Glutamatergic neuron (in vitro differentiated cells): ENCODE measurements at regions not wholly inside any gene's neighbourhood (a gene's known extent, or its start where the extent isn't known, plus 50 kb on each side); places are given as distances from the start of the nearest gene placed in this dataset.
"Not testable (repeated sequence)": the region's sequence is repeated elsewhere in the genome, so short reads cannot be mapped to it uniquely, and the experiment has no call there.

Source experiments
- DNase-seq: peaks from one replicate; pipeline ENCODE4 v3.0.0; 2022
- H3K27ac Mint-ChIP-seq: one replicate; pipeline ENCODE4 v1.8.0; 2020; ENCODE audit warnings: mild to moderate bottlenecking, mixed read lengths, inconsistent platforms; ENCODE audit not compliant: unreplicated experiment
- H3K27me3 Mint-ChIP-seq: one replicate; pipeline ENCODE4 v1.8.0; 2020; ENCODE audit warnings: mild to moderate bottlenecking, moderate library complexity, mixed read lengths, inconsistent platforms; ENCODE audit not compliant: unreplicated experiment
- H3K36me3 Mint-ChIP-seq: one replicate; pipeline ENCODE4 v1.8.0; 2020; ENCODE audit warnings: mild to moderate bottlenecking, mixed read lengths, inconsistent platforms; ENCODE audit not compliant: unreplicated experiment
- H3K4me1 Mint-ChIP-seq: one replicate; pipeline ENCODE4 v1.8.0; 2020; ENCODE audit warnings: mild to moderate bottlenecking, low read depth, mixed read lengths, inconsistent platforms; ENCODE audit not compliant: unreplicated experiment
- H3K4me3 Mint-ChIP-seq: one replicate; pipeline ENCODE4 v1.8.0; 2020; ENCODE audit warnings: mild to moderate bottlenecking, mixed read lengths, inconsistent platforms; ENCODE audit not compliant: unreplicated experiment
- H3K9me3 Mint-ChIP-seq: one replicate; pipeline ENCODE4 v1.8.0; 2020; ENCODE audit warnings: mild to moderate bottlenecking, moderate library complexity, mixed read lengths, inconsistent platforms; ENCODE audit not compliant: unreplicated experiment
- CTCF ChIP-seq: fragments of 200-600 bp; sonication (generic); IDR thresholded peaks from one replicate; pipeline ENCODE4 v1.5.0; 2021; ENCODE audit not compliant: partially characterized antibody, unreplicated experiment

GRCh38 chr13:24995225-24995804 lies 100.6 kb upstream of the PABPC3 start:
- H3K4me3 Mint-ChIP-seq, result no peak overlapping the region
- peak; percentile 79 for TF ChIP-seq CTCF
- H3K27ac Mint-ChIP-seq, result no peak overlapping the region
- H3K27me3 Mint-ChIP-seq, result peaks cover 2% of the 10 kb centered on the region
- peaks cover 4% of the 10 kb centered on the region for H3K4me1 Mint-ChIP-seq
- DNase-seq, result peak; percentile 56
- no peaks in the 10 kb centered on the region for H3K36me3 Mint-ChIP-seq
- peaks cover 2% of the 10 kb centered on the region for H3K9me3 Mint-ChIP-seq

GRCh38 chr13:24997367-24997967 lies 98.5 kb upstream of the PABPC3 start:
- no peaks in the 10 kb centered on the region for H3K36me3 Mint-ChIP-seq
- H3K27me3 Mint-ChIP-seq, result peaks cover 2% of the 10 kb centered on the region
- DNase-seq, result no peak
- no peak overlapping the region for H3K27ac Mint-ChIP-seq
- H3K9me3 Mint-ChIP-seq, result peaks cover 1% of the 10 kb centered on the region
- TF ChIP-seq CTCF, result peak; percentile 82
- H3K4me1 Mint-ChIP-seq, result peaks cover 4% of the 10 kb centered on the region
- no peak overlapping the region for H3K4me3 Mint-ChIP-seq

DNA sequence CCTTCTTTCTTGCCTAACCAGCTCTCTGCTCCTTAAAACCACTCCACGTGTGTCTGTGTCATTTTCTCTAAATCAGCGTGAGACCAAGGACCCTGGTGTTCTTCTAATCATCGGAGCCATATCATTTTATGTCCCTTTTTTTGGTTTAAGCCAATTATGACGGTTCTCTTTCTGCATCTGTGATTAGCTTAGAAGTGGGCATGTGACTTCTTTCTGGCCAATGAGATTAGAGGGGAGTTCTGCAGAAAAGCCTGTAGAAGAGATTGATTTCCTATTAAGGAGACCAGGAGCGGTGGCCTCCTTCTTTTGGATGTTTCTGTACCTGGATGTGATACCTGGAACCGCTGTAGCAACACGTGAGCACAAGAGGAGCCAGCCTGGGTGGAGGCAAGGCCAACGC lies 97.5 kb upstream of the PABPC3 start:
- Mint-ChIP-seq H3K4me1 (peaks cover 4% of the 10 kb centered on the region), H3K27me3 (peaks cover 2% of the 10 kb centered on the region), H3K9me3 (peaks cover 1% of the 10 kb centered on the region), H3K36me3 (no peaks in the 10 kb centered on the region), H3K27ac (no peak overlapping the region), H3K4me3 (no peak overlapping the region)
- no peak for TF ChIP-seq CTCF
- DNase-seq, result no peak

- TF ChIP-seq CTCF, result no peak
- H3K27ac Mint-ChIP-seq, result no peak overlapping the region
- peaks cover 2% of the 10 kb centered on the region for H3K27me3 Mint-ChIP-seq
- DNase-seq, result no peak
- no peak overlapping the region for H3K4me3 Mint-ChIP-seq
- peaks cover 4% of the 10 kb centered on the region for H3K4me1 Mint-ChIP-seq
- peaks cover 1% of the 10 kb centered on the region for H3K9me3 Mint-ChIP-seq
- H3K36me3 Mint-ChIP-seq, result no peaks in the 10 kb centered on the region
These were observed 94.3 kb upstream of the PABPC3 start for GRCh38 chr13:25001476-25002206.

- H3K36me3 Mint-ChIP-seq, H3K9me3 Mint-ChIP-seq, H3K4me3 Mint-ChIP-seq, DNase-seq, H3K4me1 Mint-ChIP-seq, H3K27ac Mint-ChIP-seq, H3K27me3 Mint-ChIP-seq: not testable (repeated sequence)
These were observed 93.6 kb upstream of the PABPC3 start for GRCh38 chr13:25002311-25002710.

DNA sequence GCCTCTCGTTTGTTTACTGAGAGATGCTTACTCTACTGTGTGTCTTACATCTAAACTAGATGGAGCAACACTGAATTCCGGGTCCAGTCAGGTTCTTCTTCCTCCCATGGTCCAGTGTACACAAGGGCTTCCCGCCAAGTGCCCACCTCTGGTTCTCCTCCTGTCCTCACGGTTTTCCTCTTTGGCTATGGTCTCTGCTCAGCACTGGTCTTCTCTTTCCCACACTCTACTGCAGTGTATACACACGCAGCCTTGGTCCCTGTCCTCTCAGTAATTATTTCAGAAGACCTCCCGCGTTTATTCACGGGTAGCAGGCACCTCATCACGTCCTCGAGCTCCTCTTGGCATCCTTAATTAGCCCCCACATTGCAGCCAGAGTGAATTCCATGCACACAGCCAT lies 91.4 kb upstream of the PABPC3 start:
- not testable (repeated sequence) for H3K27ac Mint-ChIP-seq, H3K9me3 Mint-ChIP-seq, H3K36me3 Mint-ChIP-seq, H3K27me3 Mint-ChIP-seq, H3K4me1 Mint-ChIP-seq, DNase-seq, H3K4me3 Mint-ChIP-seq

- not testable (repeated sequence) for H3K4me1 Mint-ChIP-seq
These were observed 90.9 kb upstream of the PABPC3 start for GRCh38 chr13:25005050-25005497.

DNA sequence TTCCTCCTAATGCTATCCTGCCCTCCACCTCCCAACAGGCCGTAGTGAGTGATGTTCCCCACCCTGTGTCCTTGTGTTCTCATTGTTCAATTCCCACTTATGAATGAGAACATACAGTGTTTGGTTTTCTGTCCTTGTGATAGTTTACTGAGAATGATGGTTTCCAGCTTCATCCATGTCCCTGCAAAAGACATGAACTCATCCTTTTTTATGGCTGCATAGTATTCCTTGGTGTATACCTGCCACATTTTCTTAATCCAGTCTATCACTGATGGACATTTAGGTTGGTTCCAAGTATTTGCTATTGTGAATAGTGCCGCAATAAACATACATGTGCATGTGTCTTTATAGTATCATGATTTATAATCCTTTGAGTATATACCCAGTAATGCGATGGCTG lies 88.5 kb upstream of the PABPC3 start:
- H3K4me3 Mint-ChIP-seq, H3K27ac Mint-ChIP-seq: not testable (repeated sequence)

More at GRCh38 chr13:25005050-25005497, 90.9 kb upstream of the PABPC3 start:
- not testable (repeated sequence) for H3K36me3 Mint-ChIP-seq, H3K27me3 Mint-ChIP-seq, DNase-seq, H3K27ac Mint-ChIP-seq, H3K9me3 Mint-ChIP-seq
- peak overlapping the region; percentile 44 for H3K4me3 Mint-ChIP-seq

More for the DNA sequence above, 88.5 kb upstream of the PABPC3 start:
- not testable (repeated sequence) for H3K9me3 Mint-ChIP-seq, DNase-seq, H3K4me1 Mint-ChIP-seq, H3K36me3 Mint-ChIP-seq, H3K27me3 Mint-ChIP-seq
